Transverse colon (tissue), 4 donors: ENCODE measurements at regions not wholly inside any gene's neighbourhood (a gene's known extent, or its start where the extent isn't known, plus 50 kb on each side); places are given as distances from the start of the nearest gene placed in this dataset.

Experiments
- DNase-seq: peaks from one replicate; pipeline ENCODE4 v3.0.0-alpha.2; 2019
- H3K27ac ChIP-seq, 4 donors: fragments of 200-600 bp; sonication (generic); 2 replicates each; pipeline ENCODE4 v1.5.1; 2016 to 2018; ENCODE audit warnings: inconsistent platforms in 4 of 4
- H3K27me3 ChIP-seq: fragments of 200-600 bp; sonication (generic); 2 replicates; pipeline ENCODE4 v1.5.1; 2017; ENCODE audit warnings: inconsistent platforms
- H3K36me3 ChIP-seq, 4 donors: fragments of 200-600 bp; sonication (generic); 2 replicates each; pipeline ENCODE4 v1.5.1; 2017 to 2019; ENCODE audit warnings: inconsistent platforms in 4 of 4
- H3K4me1 ChIP-seq, 4 donors: fragments of 200-600 bp; sonication (generic); 2 replicates each; pipeline ENCODE4 v1.5.1; 2017 to 2020; ENCODE audit warnings: inconsistent platforms in 4 of 4
- H3K4me3 ChIP-seq, 4 donors: fragments of 200-600 bp; sonication (generic); 1 replicate in 1 of 4; 2 replicates in 3 of 4; pipeline versions ENCODE4 v1.5.1 to v1.6.1; 2017 to 2019; ENCODE audit warnings: inconsistent platforms in 4 of 4
- H3K9me3 ChIP-seq, 2 donors: fragments of 200-600 bp; sonication (generic); 2 replicates each; pipeline ENCODE4 v1.5.1; 2017 to 2019; ENCODE audit warnings: inconsistent platforms in 2 of 2
- CTCF ChIP-seq, 5 experiments: fragments of 200-600 bp in 3 of 5; fragments of 450-650 bp in 2 of 5; sonication (generic) in 3 of 5; IDR thresholded peaks; 1 replicate in 2 of 5; 2 replicates in 3 of 5; pipeline ENCODE4 v1.5.1; 2016 to 2017; ENCODE audit warnings: antibody characterized with exemption in 5 of 5, inconsistent platforms in 3 of 5, mild to moderate bottlenecking in 2 of 5, moderate library complexity in 1 of 5
- EP300 ChIP-seq: sonication (generic); formaldehyde crosslinking; IDR thresholded peaks from one replicate; pipeline ENCODE4 v1.6.1; 2017; ENCODE audit warnings: antibody characterized with exemption, low read depth
- POLR2A ChIP-seq: fragments of 450-650 bp; IDR thresholded peaks from one replicate; pipeline ENCODE4 v1.6.1; 2016; ENCODE audit warnings: antibody characterized with exemption, mild to moderate bottlenecking, moderate library complexity
- POLR2AphosphoS5 ChIP-seq, 3 donors: sonication (generic); formaldehyde crosslinking; IDR thresholded peaks; one replicate each; pipeline ENCODE4 v1.6.1; 2016; ENCODE audit warnings: antibody characterized with exemption in 3 of 3
- WGBS, 2 donors: methylation state at CpG; one replicate each; pipeline ENCODE4 v1.1.5; 2018; ENCODE audit warnings: low coverage in 1 of 2; 5-methylcytosine and 5-hydroxymethylcytosine counted together
- in situ Hi-C, 4 donors: fragments of 200-750 bp; cut with MboI; loops; one replicate each; pipeline versions ENCODE4 v1.15.0 to v1.15.1; 2017; ENCODE audit warnings: low sequenced_read_pairs in 3 of 4, low pct_ligation_motif_present in 1 of 4, low pct_unique_long_range_greater_than_20kb in 1 of 4
- intact Hi-C: fragments of 100-400 bp; cut with DNase I; formaldehyde crosslinking; loops from one replicate; pipeline ENCODE4 v1.15.1; 2023; ENCODE audit warnings: low total_unique reads

- Histone ChIP-seq H3K27me3 (no peaks in the 10 kb centered on the region), H3K4me3 (no peak overlapping the region), H3K27ac (no peak overlapping the region), H3K4me1 (no peaks in the 10 kb centered on the region), H3K9me3 (no peaks in the 10 kb centered on the region), H3K36me3 (no peaks in the 10 kb centered on the region)
- no peak for TF ChIP-seq CTCF (IDR thresholded peaks at IDR 0.05)
- no peak for TF ChIP-seq EP300
- no peak for TF ChIP-seq POLR2AphosphoS5 (IDR thresholded peaks at IDR 0.05)
- no peak for TF ChIP-seq POLR2A
- in situ Hi-C loops: no loop called here
- 74 to 81% methylated on average over 3 to 6 of the region's 6 CpGs for WGBS, 2 donors
- intact Hi-C loops: no loop called here
- DNase-seq: no peak
Observed at GRCh38 chr9:27853529-27853928, 280.2 kb upstream of the C9orf72 start.

- no peaks in the 10 kb centered on the region for H3K27me3 ChIP-seq
- no peaks in the 10 kb centered on the region for H3K4me1 ChIP-seq
- no peaks in the 10 kb centered on the region for H3K9me3 ChIP-seq
- in situ Hi-C loops: no loop called here
- no peak for DNase-seq
- H3K27ac ChIP-seq: no peak overlapping the region
- intact Hi-C loops: no loop called here
- H3K36me3 ChIP-seq: no peaks in the 10 kb centered on the region
- H3K4me3 ChIP-seq: no peak overlapping the region
- TF ChIP-seq CTCF (IDR thresholded peaks at IDR 0.05): no peak
- TF ChIP-seq POLR2AphosphoS5 (IDR thresholded peaks at IDR 0.05): no peak
- TF ChIP-seq POLR2A: no peak
- 57 to 66% methylated on average over 1 to 2 of the region's 2 CpGs for WGBS, 2 donors
Observed at GRCh38 chr9:27856054-27856453, 282.8 kb upstream of the C9orf72 start.

- H3K4me1 ChIP-seq: no peaks in the 10 kb centered on the region
- no peaks in the 10 kb centered on the region for H3K9me3 ChIP-seq
- TF ChIP-seq EP300 (no peak), POLR2A (no peak), POLR2AphosphoS5 (IDR thresholded peaks at IDR 0.05) (no peak), CTCF (IDR thresholded peaks at IDR 0.05) (no peak)
- H3K27ac ChIP-seq: no peak overlapping the region
- no peak overlapping the region for H3K4me3 ChIP-seq
- DNase-seq: no peak
- in situ Hi-C loops: no loop called here
- 69 to 100% methylated on average over 1 of the region's 1 CpG for WGBS, 2 donors
- intact Hi-C loops: no loop called here
- no peaks in the 10 kb centered on the region for H3K36me3 ChIP-seq
- H3K27me3 ChIP-seq: no peaks in the 10 kb centered on the region
Observed at GRCh38 chr9:27856748-27857147, 283.5 kb upstream of the C9orf72 start.

GRCh38 chr9:27861887-27862286 is 288.6 kb upstream of the C9orf72 start:
- H3K27ac ChIP-seq: no peak overlapping the region
- H3K36me3 ChIP-seq: no peaks in the 10 kb centered on the region
- WGBS, 2 donors: 45 to 52% methylated on average over 3 of the region's 3 CpGs
- in situ Hi-C loops: no loop called here
- DNase-seq: no peak
- no peaks in the 10 kb centered on the region for H3K9me3 ChIP-seq
- H3K4me3 ChIP-seq: no peak overlapping the region
- intact Hi-C loops: loop anchor here (5.0 kb wide), 1 partner anchor 985 kb away; no protein-coding TSS in a partner anchor
- TF ChIP-seq POLR2AphosphoS5 (IDR thresholded peaks at IDR 0.05) (no peak), CTCF (IDR thresholded peaks at IDR 0.05) (no peak)
- no peaks in the 10 kb centered on the region for H3K27me3 ChIP-seq
- H3K4me1 ChIP-seq: no peaks in the 10 kb centered on the region
